H9 (cell line): ENCODE measurements at regions not wholly inside any gene's neighbourhood (a gene's known extent, or its start where the extent isn't known, plus 50 kb on each side); places are given as distances from the start of the nearest gene placed in this dataset.

Experiments used
- DNase-seq: peaks from one replicate; pipeline ENCODE4 v3.0.0-alpha.2; 2017
- H2AFZ ChIP-seq: one replicate; pipeline ENCODE4 v1.6.1; 2013; ENCODE audit warnings: mild to moderate bottlenecking, low read length, control low read depth, moderate library complexity
- H2AK5ac ChIP-seq: 2 replicates; pipeline ENCODE4 v1.6.1; 2013; ENCODE audit warnings: low read length, control low read depth, mixed read lengths; ENCODE audit not compliant: insufficient read length
- H2BK120ac ChIP-seq: one replicate; pipeline ENCODE4 v1.6.1; 2013; ENCODE audit warnings: low read depth, mild to moderate bottlenecking, low read length, control low read depth, inconsistent platforms; ENCODE audit not compliant: poor library complexity, severe bottlenecking
- H2BK12ac ChIP-seq: 2 replicates; pipeline ENCODE4 v1.6.1; 2013; ENCODE audit warnings: low read length, control low read depth, mixed read lengths, low read depth; ENCODE audit not compliant: insufficient read length
- H2BK15ac ChIP-seq: 2 replicates; pipeline ENCODE4 v1.6.1; 2013; ENCODE audit warnings: low read depth, low read length, control low read depth
- H2BK20ac ChIP-seq: one replicate; pipeline ENCODE4 v1.6.1; 2013; ENCODE audit warnings: low read depth, mild to moderate bottlenecking, low read length, control low read depth, inconsistent platforms; ENCODE audit not compliant: poor library complexity, severe bottlenecking
- H2BK5ac ChIP-seq: 2 replicates; pipeline ENCODE4 v1.6.1; 2013; ENCODE audit warnings: low read length, control low read depth, mixed read lengths; ENCODE audit not compliant: insufficient read length
- H3K14ac ChIP-seq: 2 replicates; pipeline ENCODE4 v1.6.1; 2013; ENCODE audit warnings: low read length, control low read depth; ENCODE audit not compliant: insufficient read depth
- H3K18ac ChIP-seq: 2 replicates; pipeline ENCODE4 v1.6.1; 2013; ENCODE audit warnings: low read depth, mild to moderate bottlenecking, mixed read lengths, low read length, control low read depth; ENCODE audit not compliant: insufficient read length
- H3K23ac ChIP-seq: 2 replicates; pipeline ENCODE4 v1.6.1; 2013; ENCODE audit warnings: low read length, control low read depth, mixed read lengths, low read depth; ENCODE audit not compliant: insufficient read length
- H3K23me2 ChIP-seq: 2 replicates; pipeline ENCODE4 v1.6.1; 2013; ENCODE audit warnings: low read depth, mild to moderate bottlenecking, mixed read lengths, low read length, control low read depth; ENCODE audit not compliant: insufficient read length, poor library complexity, severe bottlenecking
- H3K27ac ChIP-seq: 2 replicates; pipeline ENCODE4 v1.5.1; 2013; ENCODE audit warnings: low read length, control low read depth, mixed read lengths, low read depth; ENCODE audit not compliant: insufficient read length
- H3K27me3 ChIP-seq: 2 replicates; pipeline ENCODE4 v1.6.1; 2013; ENCODE audit warnings: low read length, control low read depth, inconsistent platforms; ENCODE audit not compliant: insufficient read depth
- H3K4ac ChIP-seq: 2 replicates; pipeline ENCODE4 v1.6.1; 2013; ENCODE audit warnings: low read depth, mild to moderate bottlenecking, control low read depth, inconsistent platforms, low read length, moderate library complexity
- H3K4me1 ChIP-seq: 2 replicates; pipeline ENCODE4 v1.6.1; 2013; ENCODE audit warnings: low read length, control low read depth, inconsistent platforms; ENCODE audit not compliant: insufficient read depth
- H3K4me2 ChIP-seq: 2 replicates; pipeline ENCODE4 v1.6.1; 2013; ENCODE audit warnings: low read length, control low read depth, mixed read lengths; ENCODE audit not compliant: insufficient read length, insufficient read depth
- H3K56ac ChIP-seq: 2 replicates; pipeline ENCODE4 v1.6.1; 2013; ENCODE audit warnings: low read depth, mild to moderate bottlenecking, mixed read lengths, low read length, control low read depth; ENCODE audit not compliant: insufficient read length
- H3K79me1 ChIP-seq: 2 replicates; pipeline ENCODE4 v1.6.1; 2013; ENCODE audit warnings: low read depth, mild to moderate bottlenecking, moderate library complexity, low read length, control low read depth, inconsistent platforms; ENCODE audit not compliant: insufficient read depth, poor library complexity, severe bottlenecking
- H3K79me2 ChIP-seq: 2 replicates; pipeline ENCODE4 v1.6.1; 2013; ENCODE audit warnings: low read length, control low read depth, inconsistent platforms; ENCODE audit not compliant: insufficient read depth
- H3K9ac ChIP-seq: 2 replicates; pipeline ENCODE4 v1.6.1; 2013; ENCODE audit warnings: low read length, control low read depth, mixed read lengths; ENCODE audit not compliant: insufficient read length; ENCODE audit errors: extremely low read depth
- H3K9me3 ChIP-seq: one replicate; pipeline ENCODE4 v1.6.1; 2013; ENCODE audit warnings: low read depth, low read length, inconsistent platforms; ENCODE audit not compliant: control insufficient read depth
- H3T11ph ChIP-seq: one replicate; pipeline ENCODE4 v1.6.1; 2013; ENCODE audit warnings: mild to moderate bottlenecking, low read length, control low read depth, inconsistent platforms
- H4K20me1 ChIP-seq: one replicate; pipeline ENCODE4 v1.6.1; 2013; ENCODE audit not compliant: control insufficient read depth, insufficient read length, insufficient read depth
- H4K5ac ChIP-seq: 2 replicates; pipeline ENCODE4 v1.6.1; 2013; ENCODE audit warnings: low read depth, mild to moderate bottlenecking, mixed read lengths, low read length, control low read depth; ENCODE audit not compliant: insufficient read length
- H4K8ac ChIP-seq: replicated peaks from 2 replicates; pipeline ENCODE4 v1.6.1; 2013; ENCODE audit warnings: low read length, control low read depth, mixed read lengths, low read depth; ENCODE audit not compliant: insufficient read length
- H4K91ac ChIP-seq: 2 replicates; pipeline ENCODE4 v1.6.1; 2013; ENCODE audit warnings: low read depth, mild to moderate bottlenecking, moderate library complexity, mixed read lengths, low read length, control low read depth; ENCODE audit not compliant: insufficient read length
- H3K27ac Mint-ChIP-seq, 3 experiments: 2 replicates in 2 of 3; 3 replicates in 1 of 3; pipeline ENCODE4 v1.8.0; 2020 to 2021; ENCODE audit warnings: mixed read lengths in 3 of 3, mild to moderate bottlenecking in 1 of 3, moderate library complexity in 1 of 3
- H3K27me3 Mint-ChIP-seq: 2 replicates; pipeline ENCODE4 v1.8.0; 2021; ENCODE audit warnings: low read depth, mild to moderate bottlenecking, moderate library complexity, mixed read lengths
- H3K36me3 Mint-ChIP-seq, 3 experiments: 2 replicates in 2 of 3; 3 replicates in 1 of 3; pipeline ENCODE4 v1.8.0; 2020 to 2021; ENCODE audit warnings: low read depth in 3 of 3, mixed read lengths in 3 of 3; ENCODE audit not compliant: insufficient read depth in 1 of 3
- H3K4me1 Mint-ChIP-seq, 2 experiments: 2 replicates each; pipeline ENCODE4 v1.8.0; 2020; ENCODE audit warnings: mixed read lengths in 2 of 2
- H3K4me3 Mint-ChIP-seq, 2 experiments: 2 replicates in 1 of 2; 3 replicates in 1 of 2; pipeline ENCODE4 v1.8.0; 2020 to 2021; ENCODE audit warnings: mild to moderate bottlenecking in 2 of 2, mixed read lengths in 2 of 2, moderate library complexity in 1 of 2
- H3K9me3 Mint-ChIP-seq, 2 experiments: 2 replicates in 1 of 2; 3 replicates in 1 of 2; pipeline ENCODE4 v1.8.0; 2020; ENCODE audit warnings: mild to moderate bottlenecking in 2 of 2, mixed read lengths in 2 of 2, moderate library complexity in 1 of 2
- CTCF ChIP-seq: fragments of 200-600 bp; sonication (generic); conservative IDR thresholded peaks from 3 replicates; pipeline ENCODE4 v1.8.0; 2021; ENCODE audit warnings: antibody characterized with exemption, mild to moderate bottlenecking
- WGBS: extraction: QIAGEN DNeasy Blood & Tissue Kit; methylation state at CpG from one replicate; pipeline ENCODE4 v1.1.7; 2013; ENCODE audit warnings: missing lambda C conversion rate, low lambda C conversion rate, mixed read lengths; ENCODE audit not compliant: insufficient read length; ENCODE audit errors: extremely low coverage; 5-methylcytosine and 5-hydroxymethylcytosine counted together

GRCh38 chr5:23675456-23675855, 168.0 kb downstream of the PRDM9 start:
- no peak overlapping the region for H3K4ac ChIP-seq
- no peak overlapping the region for H3K27ac ChIP-seq
- no peak overlapping the region for H2AK5ac ChIP-seq
- no peaks in the 10 kb centered on the region; a peak in 1 of 7 replicates for H3K36me3 Mint-ChIP-seq
- H3K14ac ChIP-seq: no peak overlapping the region
- H3K27ac Mint-ChIP-seq: no peak overlapping the region; a peak in 1 of 7 replicates
- no peaks in the 10 kb centered on the region for H3K23me2 ChIP-seq
- no peak overlapping the region for H3K56ac ChIP-seq
- no CpG with 5 or more reads among the region's 1 CpG for WGBS
- no peak overlapping the region for H3K4me2 ChIP-seq
- H2BK120ac ChIP-seq: no peak overlapping the region
- no peak for TF ChIP-seq CTCF
- peaks cover 2 to 4% of the 10 kb centered on the region in 2 experiments; a peak in 2 of 5 replicates for H3K9me3 Mint-ChIP-seq
- no peaks in the 10 kb centered on the region for H3K27me3 Mint-ChIP-seq
- no peaks in the 10 kb centered on the region for H3K27me3 ChIP-seq
- H3K23ac ChIP-seq: no peak overlapping the region
- H4K20me1 ChIP-seq: no peaks in the 10 kb centered on the region
- no peaks in the 10 kb centered on the region for H3K4me1 ChIP-seq
- no peak overlapping the region for H4K5ac ChIP-seq
- no peak overlapping the region for H2BK20ac ChIP-seq
- H2BK12ac ChIP-seq: no peak overlapping the region
- no peaks in the 10 kb centered on the region for H3K9me3 ChIP-seq
- no peaks in the 10 kb centered on the region for H3K4me1 Mint-ChIP-seq
- DNase-seq: no peak
- H3K18ac ChIP-seq: no peak overlapping the region
- no peaks in the 10 kb centered on the region for H3K79me2 ChIP-seq
- H3K9ac ChIP-seq: no peak overlapping the region
- no peak overlapping the region for H3K4me3 Mint-ChIP-seq
- no peak overlapping the region for H2BK5ac ChIP-seq
- no peak overlapping the region for H3T11ph ChIP-seq
- H4K91ac ChIP-seq: no peak overlapping the region
- no peak overlapping the region for H2BK15ac ChIP-seq
- H2AFZ ChIP-seq: no peak overlapping the region
- no peak overlapping the region for H4K8ac ChIP-seq
- H3K79me1 ChIP-seq: no peaks in the 10 kb centered on the region
